Gastroesophageal sphincter (tissue), 3 donors: ENCODE measurements at regions not wholly inside any gene's neighbourhood (a gene's known extent, or its start where the extent isn't known, plus 50 kb on each side); places are given as distances from the start of the nearest gene placed in this dataset.

Source experiments
- CTCF ChIP-seq, 4 experiments: fragments of 200-600 bp in 2 of 4; fragments of 450-650 bp in 2 of 4; sonication (generic) in 1 of 4; IDR thresholded peaks; one replicate each; pipeline ENCODE4 v1.5.1; 2017 to 2019; ENCODE audit warnings: antibody characterized with exemption in 4 of 4, mild to moderate bottlenecking in 2 of 4, moderate library complexity in 2 of 4
- EP300 ChIP-seq: sonication (generic); formaldehyde crosslinking; IDR thresholded peaks from one replicate; pipeline ENCODE4 v1.6.1; 2017; ENCODE audit warnings: antibody characterized with exemption, mild to moderate bottlenecking
- POLR2AphosphoS5 ChIP-seq: sonication (generic); formaldehyde crosslinking; IDR thresholded peaks from one replicate; pipeline ENCODE4 v1.6.1; 2017; ENCODE audit warnings: antibody characterized with exemption

DNA sequence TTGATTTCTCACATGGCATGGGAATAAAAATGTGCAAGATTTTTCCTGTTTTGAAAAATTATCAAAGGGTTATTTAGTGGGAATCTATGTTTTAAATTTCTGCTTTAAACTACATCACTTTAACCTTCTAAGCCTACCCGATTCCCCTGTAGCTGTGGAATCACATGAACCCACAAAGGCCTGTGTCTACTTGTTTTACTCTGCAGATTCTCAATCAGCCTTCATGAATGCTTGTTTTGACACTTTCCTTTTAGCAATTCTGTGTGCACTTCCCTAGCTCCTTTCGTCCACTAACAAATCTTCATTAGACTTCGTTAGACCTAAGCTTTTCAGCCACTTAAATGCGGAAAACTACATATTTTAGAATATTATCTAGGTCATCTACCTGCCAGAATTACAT, 56.0 kb upstream of the C1orf21 start:
- no peak for TF ChIP-seq CTCF (IDR thresholded peaks at IDR 0.05)
- TF ChIP-seq EP300: no peak
- TF ChIP-seq POLR2AphosphoS5: no peak
